Duodenal mucosa (tissue), 2 donors: ENCODE measurements at regions not wholly inside any gene's neighbourhood (a gene's known extent, or its start where the extent isn't known, plus 50 kb on each side); places are given as distances from the start of the nearest gene placed in this dataset.

Experiments used
- H3K27ac ChIP-seq: one replicate; pipeline ENCODE4 v1.7.0; 2013; ENCODE audit warnings: low read depth, low read length
- H3K27me3 ChIP-seq, 2 donors: one replicate each; pipeline ENCODE4 v1.7.0; 2013; ENCODE audit warnings: low read length in 2 of 2, control low read depth in 1 of 2; ENCODE audit not compliant: insufficient read depth in 2 of 2, control insufficient read depth in 1 of 2
- H3K36me3 ChIP-seq, 2 donors: one replicate each; pipeline ENCODE4 v1.7.0; 2013; ENCODE audit warnings: low read length in 2 of 2, control low read depth in 1 of 2; ENCODE audit not compliant: insufficient read depth in 2 of 2, control insufficient read depth in 1 of 2
- H3K4me1 ChIP-seq, 2 donors: one replicate each; pipeline ENCODE4 v1.7.0; 2013; ENCODE audit warnings: low read length in 2 of 2, control low read depth in 1 of 2; ENCODE audit not compliant: insufficient read depth in 2 of 2, control insufficient read depth in 1 of 2
- H3K4me3 ChIP-seq, 2 donors: one replicate each; pipeline ENCODE4 v1.7.0; 2013; ENCODE audit warnings: low read length in 2 of 2, low read depth in 1 of 2
- H3K9ac ChIP-seq, 2 donors: one replicate each; pipeline ENCODE4 v1.7.0; 2013; ENCODE audit warnings: low read length in 2 of 2, low read depth in 1 of 2
- H3K9me3 ChIP-seq, 2 donors: one replicate each; pipeline ENCODE4 v1.7.0; 2013; ENCODE audit warnings: low read length in 2 of 2, control low read depth in 1 of 2; ENCODE audit not compliant: control insufficient read depth in 1 of 2

GRCh38 chr4:134777606-134778005 lies 576.0 kb upstream of the PABPC4L start:
- peaks cover 0 to 12% of the 10 kb centered on the region in 2 donors for H3K9me3 ChIP-seq
- no peak overlapping the region for H3K9ac ChIP-seq
- H3K27me3 ChIP-seq = no peaks in the 10 kb centered on the region
- H3K36me3 ChIP-seq = no peaks in the 10 kb centered on the region
- H3K27ac ChIP-seq = no peak overlapping the region
- H3K4me1 ChIP-seq = no peaks in the 10 kb centered on the region
- H3K4me3 ChIP-seq = no peak overlapping the region

- Histone ChIP-seq H3K27ac (no peak overlapping the region), H3K9me3 (peaks cover 0 to 14% of the 10 kb centered on the region in 2 donors), H3K4me3 (no peak overlapping the region), H3K27me3 (no peaks in the 10 kb centered on the region), H3K9ac (no peak overlapping the region), H3K36me3 (no peaks in the 10 kb centered on the region), H3K4me1 (no peaks in the 10 kb centered on the region)
Observed at GRCh38 chr4:134773497-134774000, 572.0 kb upstream of the PABPC4L start.

GRCh38 chr4:134762053-134762452 lies 560.5 kb upstream of the PABPC4L start:
- Histone ChIP-seq H3K27ac (no peak overlapping the region), H3K9me3 (no peaks in the 10 kb centered on the region), H3K9ac (no peak overlapping the region), H3K27me3 (no peaks in the 10 kb centered on the region), H3K36me3 (no peaks in the 10 kb centered on the region), H3K4me3 (no peak overlapping the region), H3K4me1 (no peaks in the 10 kb centered on the region)

GRCh38 chr4:134756421-134756820 lies 554.8 kb upstream of the PABPC4L start:
- Histone ChIP-seq H3K4me3 (no peak overlapping the region), H3K27ac (no peak overlapping the region), H3K4me1 (no peaks in the 10 kb centered on the region), H3K27me3 (no peaks in the 10 kb centered on the region), H3K36me3 (no peaks in the 10 kb centered on the region), H3K9me3 (no peaks in the 10 kb centered on the region), H3K9ac (no peak overlapping the region)

- no peak overlapping the region for H3K9ac ChIP-seq
- no peaks in the 10 kb centered on the region for H3K9me3 ChIP-seq
- no peaks in the 10 kb centered on the region for H3K27me3 ChIP-seq
- H3K4me1 ChIP-seq = no peaks in the 10 kb centered on the region
- H3K27ac ChIP-seq = no peak overlapping the region
- no peaks in the 10 kb centered on the region for H3K36me3 ChIP-seq
- no peak overlapping the region for H3K4me3 ChIP-seq
Observed at GRCh38 chr4:134754301-134755019, 552.9 kb upstream of the PABPC4L start.

DNA sequence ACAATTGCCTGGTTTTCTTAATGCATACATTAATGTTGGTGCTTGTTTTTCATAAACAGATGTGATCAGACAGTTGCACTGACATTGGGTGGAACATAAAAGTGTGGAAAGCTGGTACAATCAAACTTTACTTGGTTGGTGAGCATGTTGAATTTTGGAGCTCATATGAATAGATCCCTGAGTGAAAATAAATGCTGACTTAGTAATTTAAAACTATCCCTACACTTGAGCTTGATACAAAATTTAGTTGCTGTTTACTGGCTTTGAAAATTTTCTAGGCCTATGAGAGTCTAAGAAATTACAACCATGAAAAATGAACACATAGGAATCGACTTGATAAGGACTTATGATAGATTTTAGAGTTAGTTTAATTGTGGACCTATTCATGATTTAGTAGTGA lies 551.8 kb upstream of the PABPC4L start:
- Histone ChIP-seq H3K4me3 (no peak overlapping the region), H3K4me1 (no peaks in the 10 kb centered on the region), H3K27ac (no peak overlapping the region), H3K9me3 (no peaks in the 10 kb centered on the region), H3K9ac (no peak overlapping the region), H3K36me3 (no peaks in the 10 kb centered on the region), H3K27me3 (no peaks in the 10 kb centered on the region)

- Histone ChIP-seq H3K4me3 (no peak overlapping the region), H3K4me1 (no peaks in the 10 kb centered on the region), H3K27ac (no peak overlapping the region), H3K27me3 (no peaks in the 10 kb centered on the region), H3K36me3 (no peaks in the 10 kb centered on the region), H3K9me3 (peaks cover 0 to 2% of the 10 kb centered on the region in 2 donors), H3K9ac (no peak overlapping the region)
Observed at GRCh38 chr4:134747108-134747805, 545.7 kb upstream of the PABPC4L start.

DNA sequence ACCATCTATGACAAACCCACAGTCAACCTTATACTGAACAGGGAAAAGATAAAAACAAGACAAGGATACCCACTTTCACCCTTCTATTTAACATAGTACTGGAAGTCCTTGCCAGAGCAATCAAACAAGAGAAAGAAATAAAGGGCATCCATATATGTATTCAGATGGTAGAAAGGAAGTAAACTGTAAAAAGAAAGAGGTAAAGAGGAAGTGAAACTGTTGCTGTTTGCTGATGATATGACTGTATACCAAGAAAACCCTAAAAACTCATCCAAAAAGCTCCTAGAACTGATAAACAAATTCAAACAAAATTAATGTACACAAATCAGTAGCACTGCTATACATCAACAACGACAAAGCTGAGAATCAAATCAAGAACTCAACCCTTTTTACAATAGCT lies 538.7 kb upstream of the PABPC4L start:
- Histone ChIP-seq H3K27me3 (no peaks in the 10 kb centered on the region), H3K9ac (no peak overlapping the region), H3K4me3 (no peak overlapping the region), H3K36me3 (no peaks in the 10 kb centered on the region), H3K9me3 (no peaks in the 10 kb centered on the region), H3K4me1 (no peaks in the 10 kb centered on the region), H3K27ac (no peak overlapping the region)

- no peak overlapping the region for H3K27ac ChIP-seq
- H3K27me3 ChIP-seq = no peaks in the 10 kb centered on the region
- no peaks in the 10 kb centered on the region for H3K4me1 ChIP-seq
- H3K4me3 ChIP-seq = no peak overlapping the region
- no peaks in the 10 kb centered on the region for H3K36me3 ChIP-seq
- H3K9me3 ChIP-seq = no peaks in the 10 kb centered on the region
- H3K9ac ChIP-seq = no peak overlapping the region
Observed at GRCh38 chr4:134735901-134736300, 534.3 kb upstream of the PABPC4L start.

DNA sequence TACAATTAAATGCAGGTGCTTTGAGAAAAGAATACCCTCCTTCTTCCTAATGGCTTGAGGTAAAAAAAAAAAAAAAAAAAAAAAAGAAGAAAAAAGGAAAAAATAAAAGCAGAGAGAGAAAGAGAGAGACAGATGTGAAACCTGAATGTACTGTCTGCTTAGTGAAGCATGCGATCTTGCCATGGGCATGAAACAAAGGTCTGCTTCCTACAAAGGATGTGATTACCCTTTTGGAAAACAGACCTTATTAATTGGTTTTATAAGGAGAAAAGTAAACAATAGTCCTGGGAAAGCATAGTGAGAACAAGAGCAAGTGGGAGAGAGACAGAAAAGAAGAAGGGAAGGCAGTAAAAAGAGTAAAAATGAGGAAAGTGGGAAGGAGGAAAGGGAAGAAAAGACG lies 526.1 kb upstream of the PABPC4L start:
- H3K9ac ChIP-seq = no peak overlapping the region
- H3K4me3 ChIP-seq = no peak overlapping the region
- no peak overlapping the region for H3K27ac ChIP-seq
- no peaks in the 10 kb centered on the region for H3K27me3 ChIP-seq
- no peaks in the 10 kb centered on the region for H3K4me1 ChIP-seq
- H3K36me3 ChIP-seq = no peaks in the 10 kb centered on the region
- no peaks in the 10 kb centered on the region for H3K9me3 ChIP-seq
